GM18907 (cell line): ENCODE measurements at regions not wholly inside any gene's neighbourhood (a gene's known extent, or its start where the extent isn't known, plus 50 kb on each side); places are given as distances from the start of the nearest gene placed in this dataset.

ENCODE experiments used
- ATAC-seq: cut with Tn5 transposase; IDR thresholded peaks from one replicate; pipeline ENCODE4 v1.9.1; 2021; ENCODE audit warnings: mild to moderate bottlenecking, moderate library complexity; ENCODE audit not compliant: unreplicated experiment

DNA sequence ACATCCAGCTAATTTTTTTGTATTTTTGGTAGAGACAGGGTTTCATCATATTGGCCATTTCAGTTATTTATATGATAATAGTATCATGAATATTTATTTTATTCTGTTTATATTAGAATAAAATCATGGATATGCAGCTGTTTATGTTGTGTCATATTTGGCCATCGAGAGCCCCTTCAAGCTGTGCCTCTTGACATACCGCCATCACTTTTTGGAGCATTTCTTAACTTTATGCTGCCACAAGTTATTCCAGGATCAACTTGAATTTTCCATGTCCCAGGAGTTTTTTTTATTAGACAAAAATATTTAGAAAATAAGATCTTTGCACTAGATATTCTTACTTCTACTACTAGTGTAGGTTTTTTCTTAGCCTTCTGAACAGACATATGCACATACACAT is 1067.0 kb upstream of the LRRTM3 start:
- ATAC-seq = no peak

DNA sequence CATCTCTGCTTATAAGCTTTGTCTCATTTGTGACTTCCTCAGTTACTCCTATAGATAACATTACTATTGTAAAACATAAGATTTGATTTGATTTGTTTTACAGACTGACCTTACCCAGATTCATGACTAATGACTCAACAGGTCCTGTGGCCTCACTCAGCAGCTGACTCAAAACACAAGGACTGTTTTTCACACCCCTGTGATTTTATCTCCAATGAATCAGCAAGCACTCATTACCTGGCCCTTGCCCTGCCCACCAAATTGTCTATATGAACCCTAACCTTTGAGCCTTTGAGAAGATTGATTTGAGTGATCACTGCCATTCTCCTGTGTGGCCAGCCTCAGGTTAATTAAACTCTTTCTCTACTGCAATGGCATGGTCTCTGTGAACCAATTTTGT is 1064.6 kb upstream of the LRRTM3 start:
- ATAC-seq = no peak
